Loucy (cell line): ENCODE measurements at regions not wholly inside any gene's neighbourhood (a gene's known extent, or its start where the extent isn't known, plus 50 kb on each side); places are given as distances from the start of the nearest gene placed in this dataset.

Experiments
- EZH2phosphoT487 ChIP-seq: fragments of 200-600 bp; IDR thresholded peaks from 2 replicates; pipeline ENCODE4 v1.6.1; 2018; ENCODE audit warnings: antibody characterized with exemption, mild to moderate bottlenecking, moderate library complexity, borderline replicate concordance
- TF ChIP-seq, protein P1 (sequence below): fragments of 200-600 bp; sonication (generic); conservative IDR thresholded peaks from 2 replicates; pipeline ENCODE4 v1.5.1; 2014; ENCODE audit warnings: mild to moderate bottlenecking, antibody characterized with exemption, low read length

DNA sequence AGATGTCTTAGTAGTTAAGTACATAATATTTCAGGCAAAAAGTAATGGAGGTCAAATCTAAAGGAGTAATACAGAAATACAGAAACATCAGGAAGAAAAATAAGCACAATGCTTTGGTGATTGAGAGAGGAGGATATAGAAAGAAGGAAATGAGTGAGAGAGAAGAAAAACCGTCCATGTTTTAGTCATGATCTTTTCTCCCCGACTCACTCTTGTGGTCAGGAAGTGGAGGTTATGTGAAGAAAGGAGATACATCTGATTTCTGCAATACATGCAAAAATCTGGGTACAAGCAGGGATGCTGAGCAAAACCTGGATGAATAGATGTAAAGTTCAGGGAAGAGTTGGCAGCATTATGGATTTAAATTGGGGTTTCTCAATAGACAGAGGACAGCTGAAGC lies 1122.5 kb downstream of the SORCS3 start:
- TF ChIP-seq, protein P1, sequence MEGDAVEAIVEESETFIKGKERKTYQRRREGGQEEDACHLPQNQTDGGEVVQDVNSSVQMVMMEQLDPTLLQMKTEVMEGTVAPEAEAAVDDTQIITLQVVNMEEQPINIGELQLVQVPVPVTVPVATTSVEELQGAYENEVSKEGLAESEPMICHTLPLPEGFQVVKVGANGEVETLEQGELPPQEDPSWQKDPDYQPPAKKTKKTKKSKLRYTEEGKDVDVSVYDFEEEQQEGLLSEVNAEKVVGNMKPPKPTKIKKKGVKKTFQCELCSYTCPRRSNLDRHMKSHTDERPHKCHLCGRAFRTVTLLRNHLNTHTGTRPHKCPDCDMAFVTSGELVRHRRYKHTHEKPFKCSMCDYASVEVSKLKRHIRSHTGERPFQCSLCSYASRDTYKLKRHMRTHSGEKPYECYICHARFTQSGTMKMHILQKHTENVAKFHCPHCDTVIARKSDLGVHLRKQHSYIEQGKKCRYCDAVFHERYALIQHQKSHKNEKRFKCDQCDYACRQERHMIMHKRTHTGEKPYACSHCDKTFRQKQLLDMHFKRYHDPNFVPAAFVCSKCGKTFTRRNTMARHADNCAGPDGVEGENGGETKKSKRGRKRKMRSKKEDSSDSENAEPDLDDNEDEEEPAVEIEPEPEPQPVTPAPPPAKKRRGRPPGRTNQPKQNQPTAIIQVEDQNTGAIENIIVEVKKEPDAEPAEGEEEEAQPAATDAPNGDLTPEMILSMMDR: no peak
- TF ChIP-seq EZH2phosphoT487: no peak
